ENCODE measurements at regions not wholly inside any gene's neighbourhood (a gene's known extent, or its start where the extent isn't known, plus 50 kb on each side); places are given as distances from the start of the nearest gene placed in this dataset.

GRCh38 chr12:88327276-88327675 is 185.2 kb downstream of the TMTC3 start:
- no peak for TF ChIP-seq MYNN (tag by site-specific recombination; IDR thresholded peaks at IDR 0.05; ENCODE audit: borderline replicate concordance)
- TF ChIP-seq CTCF (tag by site-specific recombination; IDR thresholded peaks at IDR 0.05): no peak
- TF ChIP-seq ZSCAN16 (tag by site-specific recombination; IDR thresholded peaks at IDR 0.05): no peak
- TF ChIP-seq, protein P1, sequence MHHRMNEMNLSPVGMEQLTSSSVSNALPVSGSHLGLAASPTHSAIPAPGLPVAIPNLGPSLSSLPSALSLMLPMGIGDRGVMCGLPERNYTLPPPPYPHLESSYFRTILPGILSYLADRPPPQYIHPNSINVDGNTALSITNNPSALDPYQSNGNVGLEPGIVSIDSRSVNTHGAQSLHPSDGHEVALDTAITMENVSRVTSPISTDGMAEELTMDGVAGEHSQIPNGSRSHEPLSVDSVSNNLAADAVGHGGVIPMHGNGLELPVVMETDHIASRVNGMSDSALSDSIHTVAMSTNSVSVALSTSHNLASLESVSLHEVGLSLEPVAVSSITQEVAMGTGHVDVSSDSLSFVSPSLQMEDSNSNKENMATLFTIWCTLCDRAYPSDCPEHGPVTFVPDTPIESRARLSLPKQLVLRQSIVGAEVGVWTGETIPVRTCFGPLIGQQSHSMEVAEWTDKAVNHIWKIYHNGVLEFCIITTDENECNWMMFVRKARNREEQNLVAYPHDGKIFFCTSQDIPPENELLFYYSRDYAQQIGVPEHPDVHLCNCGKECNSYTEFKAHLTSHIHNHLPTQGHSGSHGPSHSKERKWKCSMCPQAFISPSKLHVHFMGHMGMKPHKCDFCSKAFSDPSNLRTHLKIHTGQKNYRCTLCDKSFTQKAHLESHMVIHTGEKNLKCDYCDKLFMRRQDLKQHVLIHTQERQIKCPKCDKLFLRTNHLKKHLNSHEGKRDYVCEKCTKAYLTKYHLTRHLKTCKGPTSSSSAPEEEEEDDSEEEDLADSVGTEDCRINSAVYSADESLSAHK (tag by site-specific recombination; IDR thresholded peaks at IDR 0.05): no peak
- TF ChIP-seq ZNF133 (tag by site-specific recombination; IDR thresholded peaks at IDR 0.05): no peak
- TF ChIP-seq ZNF148 (tag by site-specific recombination; IDR thresholded peaks at IDR 0.05; ENCODE audit: borderline replicate concordance): no peak
- TF ChIP-seq ZNF175 (tag by site-specific recombination; IDR thresholded peaks at IDR 0.05): no peak
